H7 (cell line): ENCODE measurements at regions not wholly inside any gene's neighbourhood (a gene's known extent, or its start where the extent isn't known, plus 50 kb on each side); places are given as distances from the start of the nearest gene placed in this dataset.

ENCODE experiments used
- DNase-seq: peaks from one replicate; pipeline ENCODE4 v3.0.0; 2012
- H3K27me3 ChIP-seq: 2 replicates; pipeline ENCODE4 v1.6.0; 2011; ENCODE audit warnings: mild to moderate bottlenecking, low read length; ENCODE audit not compliant: control insufficient read depth, insufficient read depth
- H3K36me3 ChIP-seq: replicated peaks from 2 replicates; pipeline ENCODE4 v1.5.1; 2011; ENCODE audit warnings: low read length; ENCODE audit not compliant: control insufficient read depth, insufficient read depth
- H3K4me3 ChIP-seq: 2 replicates; pipeline ENCODE4 v1.5.1; 2011; ENCODE audit warnings: low read depth, mild to moderate bottlenecking, control low read depth, low read length, moderate library complexity; ENCODE audit not compliant: insufficient read depth

GRCh38 chr2:240351088-240351741 lies 84.2 kb upstream of the GPC1 start:
- no peak for DNase-seq
- Histone ChIP-seq H3K27me3 (no peaks in the 10 kb centered on the region), H3K36me3 (no peaks in the 10 kb centered on the region), H3K4me3 (no peak overlapping the region)

- Histone ChIP-seq H3K4me3 (no peak overlapping the region), H3K27me3 (no peaks in the 10 kb centered on the region), H3K36me3 (no peaks in the 10 kb centered on the region)
- no peak for DNase-seq
Measured at GRCh38 chr2:240351826-240352426, 83.5 kb upstream of the GPC1 start.

- H3K4me3 ChIP-seq = no peak overlapping the region
- peak; percentile 59 for DNase-seq
- no peaks in the 10 kb centered on the region for H3K36me3 ChIP-seq
- H3K27me3 ChIP-seq = no peaks in the 10 kb centered on the region
Measured at GRCh38 chr2:240353086-240353798, 82.2 kb upstream of the GPC1 start.

GRCh38 chr2:240353944-240354343 lies 81.5 kb upstream of the GPC1 start:
- DNase-seq = no peak
- H3K36me3 ChIP-seq = no peaks in the 10 kb centered on the region
- H3K27me3 ChIP-seq = no peaks in the 10 kb centered on the region
- H3K4me3 ChIP-seq = no peak overlapping the region

- no peaks in the 10 kb centered on the region for H3K36me3 ChIP-seq
- no peaks in the 10 kb centered on the region for H3K27me3 ChIP-seq
- DNase-seq = peak; percentile 51
- H3K4me3 ChIP-seq = no peak overlapping the region
Measured at GRCh38 chr2:240355001-240355891, 80.2 kb upstream of the GPC1 start.

GRCh38 chr2:240355962-240356361 lies 79.5 kb upstream of the GPC1 start:
- Histone ChIP-seq H3K36me3 (no peaks in the 10 kb centered on the region), H3K27me3 (no peaks in the 10 kb centered on the region), H3K4me3 (no peak overlapping the region)
- no peak for DNase-seq

- H3K27me3 ChIP-seq = no peaks in the 10 kb centered on the region
- DNase-seq = peak; percentile 41
- no peak overlapping the region for H3K4me3 ChIP-seq
- no peaks in the 10 kb centered on the region for H3K36me3 ChIP-seq
Measured at GRCh38 chr2:240356700-240357640, 78.5 kb upstream of the GPC1 start.

- no peak overlapping the region for H3K4me3 ChIP-seq
- no peaks in the 10 kb centered on the region for H3K36me3 ChIP-seq
- no peak for DNase-seq
- no peaks in the 10 kb centered on the region for H3K27me3 ChIP-seq
Measured at GRCh38 chr2:240357641-240358012, 77.8 kb upstream of the GPC1 start.

- Histone ChIP-seq H3K4me3 (no peak overlapping the region), H3K27me3 (no peaks in the 10 kb centered on the region), H3K36me3 (no peaks in the 10 kb centered on the region)
- DNase-seq = peak; percentile 60
Measured at GRCh38 chr2:240358080-240358479, 77.4 kb upstream of the GPC1 start.

- Histone ChIP-seq H3K4me3 (no peak overlapping the region), H3K27me3 (no peaks in the 10 kb centered on the region), H3K36me3 (no peaks in the 10 kb centered on the region)
- DNase-seq = peak; percentile 45
Measured at GRCh38 chr2:240358821-240359397, 76.6 kb upstream of the GPC1 start.

- H3K4me3 ChIP-seq = no peak overlapping the region
- DNase-seq = no peak
- no peaks in the 10 kb centered on the region for H3K36me3 ChIP-seq
- H3K27me3 ChIP-seq = no peaks in the 10 kb centered on the region
Measured at GRCh38 chr2:240359695-240360094, 75.8 kb upstream of the GPC1 start.

- no peaks in the 10 kb centered on the region for H3K27me3 ChIP-seq
- no peak for DNase-seq
- no peaks in the 10 kb centered on the region for H3K36me3 ChIP-seq
- H3K4me3 ChIP-seq = no peak overlapping the region
Measured at GRCh38 chr2:240360645-240361475, 74.6 kb upstream of the GPC1 start.

- Histone ChIP-seq H3K4me3 (no peak overlapping the region), H3K36me3 (no peaks in the 10 kb centered on the region), H3K27me3 (no peaks in the 10 kb centered on the region)
- no peak for DNase-seq
Measured at GRCh38 chr2:240362216-240362755, 73.2 kb upstream of the GPC1 start.
